Hepatocyte (in vitro differentiated cells): ENCODE measurements at regions not wholly inside any gene's neighbourhood (a gene's known extent, or its start where the extent isn't known, plus 50 kb on each side); places are given as distances from the start of the nearest gene placed in this dataset.

Experiments
- DNase-seq: peaks from one replicate; pipeline ENCODE4 v3.0.0-alpha.2; 2016; ENCODE audit warnings: low spot score
- H2AFZ ChIP-seq: fragments of 200-600 bp; sonication (generic); 2 replicates; pipeline ENCODE4 v1.6.0; 2016; ENCODE audit warnings: antibody characterized with exemption, mild to moderate bottlenecking
- H3K27ac ChIP-seq: fragments of 200-600 bp; sonication (generic); 2 replicates; pipeline ENCODE4 v1.5.1; 2016; ENCODE audit warnings: mild to moderate bottlenecking
- H3K27me3 ChIP-seq: fragments of 200-600 bp; sonication (generic); 2 replicates; pipeline ENCODE4 v1.6.1; 2016
- H3K36me3 ChIP-seq: fragments of 200-600 bp; sonication (generic); replicated peaks from 2 replicates; pipeline ENCODE4 v1.5.1; 2016; ENCODE audit warnings: low read depth; ENCODE audit not compliant: insufficient read depth
- H3K4me1 ChIP-seq: fragments of 200-600 bp; sonication (generic); 2 replicates; pipeline ENCODE4 v1.5.1; 2016; ENCODE audit warnings: mild to moderate bottlenecking, moderate library complexity; ENCODE audit not compliant: insufficient read depth
- H3K4me2 ChIP-seq: fragments of 200-600 bp; sonication (generic); 2 replicates; pipeline ENCODE4 v1.6.0; 2016
- H3K4me3 ChIP-seq: fragments of 200-600 bp; sonication (generic); 2 replicates; pipeline ENCODE4 v1.5.1; 2016; ENCODE audit warnings: mild to moderate bottlenecking
- H3K79me2 ChIP-seq: fragments of 200-600 bp; sonication (generic); 2 replicates; pipeline ENCODE4 v1.6.0; 2017; ENCODE audit warnings: mild to moderate bottlenecking
- H3K9me2 ChIP-seq: fragments of 200-600 bp; sonication (generic); replicated peaks from 2 replicates; pipeline ENCODE4 v1.6.0; 2017; ENCODE audit warnings: mild to moderate bottlenecking; ENCODE audit not compliant: insufficient read depth
- H3K9me3 ChIP-seq: fragments of 200-600 bp; sonication (generic); 2 replicates; pipeline ENCODE4 v1.5.1; 2016; ENCODE audit warnings: low read depth, mild to moderate bottlenecking
- H4K20me1 ChIP-seq: fragments of 200-600 bp; sonication (generic); 2 replicates; pipeline ENCODE4 v1.6.0; 2016; ENCODE audit warnings: mild to moderate bottlenecking; ENCODE audit not compliant: insufficient read depth, poor library complexity, severe bottlenecking
- EZH2 ChIP-seq: fragments of 200-600 bp; sonication (generic); IDR thresholded peaks from 2 replicates; pipeline ENCODE4 v1.6.1; 2016; ENCODE audit warnings: antibody characterized with exemption, mild to moderate bottlenecking, borderline replicate concordance
- EZH2phosphoT487 ChIP-seq: fragments of 200-600 bp; sonication (generic); IDR thresholded peaks from one replicate; pipeline ENCODE4 v1.6.1; 2018; ENCODE audit warnings: antibody characterized with exemption, mild to moderate bottlenecking, low read depth, moderate library complexity; ENCODE audit not compliant: unreplicated experiment, severe bottlenecking
- WGBS: methylation state at CpG from one replicate; pipeline ENCODE4 v1.1.6; 2016; ENCODE audit warnings: low lambda C conversion rate; ENCODE audit errors: missing lambda C conversion rate; 5-methylcytosine and 5-hydroxymethylcytosine counted together
- TF ChIP-seq, protein P1 (sequence below): fragments of 200-600 bp; sonication (generic); IDR thresholded peaks from 2 replicates; pipeline ENCODE4 v1.5.1; 2016; ENCODE audit warnings: antibody characterized with exemption, mild to moderate bottlenecking; ENCODE audit not compliant: poor library complexity

DNA sequence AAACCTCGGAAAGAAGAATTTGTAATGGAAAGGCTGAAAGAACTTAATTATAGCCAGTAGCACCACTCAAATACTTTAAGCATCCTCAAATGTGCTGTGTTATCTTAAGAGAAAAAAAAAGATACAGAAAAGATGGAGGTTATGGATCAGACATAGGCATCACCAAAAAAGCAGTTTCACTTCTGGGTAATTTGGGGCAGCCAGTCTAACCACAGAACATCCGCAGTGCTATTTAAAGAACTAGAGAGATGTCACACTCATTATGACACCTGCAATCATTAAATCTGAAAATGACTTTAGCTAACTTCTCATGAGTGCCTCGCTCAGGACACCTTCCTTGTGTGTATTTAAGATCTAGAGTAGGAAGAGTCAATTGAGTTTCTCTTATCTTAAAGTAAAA lies 211.8 kb downstream of the RBM26 start:
- Histone ChIP-seq H3K4me3 (no peak overlapping the region), H3K9me3 (no peaks in the 10 kb centered on the region), H3K79me2 (no peaks in the 10 kb centered on the region), H3K27ac (no peak overlapping the region), H2AFZ (no peak overlapping the region), H4K20me1 (no peaks in the 10 kb centered on the region), H3K9me2 (no peaks in the 10 kb centered on the region), H3K4me1 (no peaks in the 10 kb centered on the region), H3K4me2 (no peak overlapping the region), H3K36me3 (no peaks in the 10 kb centered on the region), H3K27me3 (no peaks in the 10 kb centered on the region)
- 64% methylated on average over 3 of the region's 3 CpGs for WGBS
- TF ChIP-seq, protein P1, sequence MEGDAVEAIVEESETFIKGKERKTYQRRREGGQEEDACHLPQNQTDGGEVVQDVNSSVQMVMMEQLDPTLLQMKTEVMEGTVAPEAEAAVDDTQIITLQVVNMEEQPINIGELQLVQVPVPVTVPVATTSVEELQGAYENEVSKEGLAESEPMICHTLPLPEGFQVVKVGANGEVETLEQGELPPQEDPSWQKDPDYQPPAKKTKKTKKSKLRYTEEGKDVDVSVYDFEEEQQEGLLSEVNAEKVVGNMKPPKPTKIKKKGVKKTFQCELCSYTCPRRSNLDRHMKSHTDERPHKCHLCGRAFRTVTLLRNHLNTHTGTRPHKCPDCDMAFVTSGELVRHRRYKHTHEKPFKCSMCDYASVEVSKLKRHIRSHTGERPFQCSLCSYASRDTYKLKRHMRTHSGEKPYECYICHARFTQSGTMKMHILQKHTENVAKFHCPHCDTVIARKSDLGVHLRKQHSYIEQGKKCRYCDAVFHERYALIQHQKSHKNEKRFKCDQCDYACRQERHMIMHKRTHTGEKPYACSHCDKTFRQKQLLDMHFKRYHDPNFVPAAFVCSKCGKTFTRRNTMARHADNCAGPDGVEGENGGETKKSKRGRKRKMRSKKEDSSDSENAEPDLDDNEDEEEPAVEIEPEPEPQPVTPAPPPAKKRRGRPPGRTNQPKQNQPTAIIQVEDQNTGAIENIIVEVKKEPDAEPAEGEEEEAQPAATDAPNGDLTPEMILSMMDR: no peak
- no peak for TF ChIP-seq EZH2
- no peak for TF ChIP-seq EZH2phosphoT487
- DNase-seq: no peak

- no peaks in the 10 kb centered on the region for H3K36me3 ChIP-seq
- H3K27ac ChIP-seq: no peak overlapping the region
- H3K4me1 ChIP-seq: no peaks in the 10 kb centered on the region
- no peaks in the 10 kb centered on the region for H3K27me3 ChIP-seq
- H4K20me1 ChIP-seq: no peaks in the 10 kb centered on the region
- no peak overlapping the region for H3K4me2 ChIP-seq
- no peaks in the 10 kb centered on the region for H3K9me2 ChIP-seq
- no peaks in the 10 kb centered on the region for H3K79me2 ChIP-seq
- no peak overlapping the region for H2AFZ ChIP-seq
- TF ChIP-seq, protein P1: no peak
- no peak for TF ChIP-seq EZH2
- no peak for TF ChIP-seq EZH2phosphoT487
- no peak overlapping the region for H3K4me3 ChIP-seq
- no peaks in the 10 kb centered on the region for H3K9me3 ChIP-seq
- DNase-seq: no peak
These were observed 214.6 kb downstream of the RBM26 start for GRCh38 chr13:79191501-79191900.

GRCh38 chr13:79190932-79191331 lies 215.1 kb downstream of the RBM26 start:
- no peak overlapping the region for H3K27ac ChIP-seq
- no peaks in the 10 kb centered on the region for H3K36me3 ChIP-seq
- DNase-seq: no peak
- no peak overlapping the region for H2AFZ ChIP-seq
- no peaks in the 10 kb centered on the region for H3K4me1 ChIP-seq
- no peaks in the 10 kb centered on the region for H3K27me3 ChIP-seq
- no peaks in the 10 kb centered on the region for H3K9me3 ChIP-seq
- H3K4me2 ChIP-seq: no peak overlapping the region
- H3K4me3 ChIP-seq: no peak overlapping the region
- H3K79me2 ChIP-seq: no peaks in the 10 kb centered on the region
- 96% methylated on average over 2 of the region's 2 CpGs for WGBS
- H3K9me2 ChIP-seq: no peaks in the 10 kb centered on the region
- no peaks in the 10 kb centered on the region for H4K20me1 ChIP-seq
- no peak for TF ChIP-seq EZH2phosphoT487
- TF ChIP-seq, protein P1: no peak
- no peak for TF ChIP-seq EZH2

GRCh38 chr13:79187917-79188690 lies 218.0 kb downstream of the RBM26 start:
- H3K27ac ChIP-seq: no peak overlapping the region
- TF ChIP-seq EZH2 (no peak), EZH2phosphoT487 (no peak)
- TF ChIP-seq, protein P1: no peak
- H3K27me3 ChIP-seq: no peaks in the 10 kb centered on the region
- no peaks in the 10 kb centered on the region for H3K79me2 ChIP-seq
- no peaks in the 10 kb centered on the region for H3K4me1 ChIP-seq
- 92% methylated on average over 3 of the region's 3 CpGs for WGBS
- no peaks in the 10 kb centered on the region for H3K9me3 ChIP-seq
- no peaks in the 10 kb centered on the region for H3K36me3 ChIP-seq
- no peaks in the 10 kb centered on the region for H4K20me1 ChIP-seq
- no peak overlapping the region for H3K4me3 ChIP-seq
- H3K9me2 ChIP-seq: no peaks in the 10 kb centered on the region
- H3K4me2 ChIP-seq: no peak overlapping the region
- no peak overlapping the region for H2AFZ ChIP-seq
- DNase-seq: no peak
